ENCODE measurements at regions not wholly inside any gene's neighbourhood (a gene's known extent, or its start where the extent isn't known, plus 50 kb on each side); places are given as distances from the start of the nearest gene placed in this dataset.

DNA sequence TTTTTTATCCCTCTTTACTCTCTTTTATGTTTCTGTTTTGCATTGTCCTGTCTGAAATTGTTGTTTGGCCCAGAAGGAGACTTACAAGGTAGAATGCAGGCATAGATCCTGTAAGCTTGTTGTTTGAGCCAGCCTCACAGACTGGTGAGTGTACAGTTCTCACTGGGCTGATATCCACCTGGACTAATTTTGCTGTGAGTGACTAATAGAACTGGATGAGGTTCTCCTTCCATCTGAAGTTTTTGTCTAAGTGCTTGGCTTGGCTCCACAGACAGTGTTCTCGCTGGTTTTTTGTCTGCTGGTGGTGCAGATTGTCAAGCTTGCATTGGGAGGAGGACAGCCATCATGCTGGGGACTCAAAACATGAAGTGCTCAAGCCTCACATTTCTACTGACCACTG is 495.7 kb downstream of the TSN start:
- no peaks in the 10 kb centered on the region; the same call in 1 of the 2 replicates for H3K27me3 ChIP-seq (ENCODE audit: insufficient read depth, low read depth)
- no TSS peak for BruUV-seq (replicated peaks)
- CTCF ChIA-PET, result no interaction called here
- intact Hi-C loops (cut with micrococcal nuclease; ENCODE audit: unreplicated experiment), result no loop called here
- no peak for DNase-seq
- no peaks in the 10 kb centered on the region for H3K9me3 ChIP-seq (ENCODE audit: insufficient read depth, low read depth)
- H3K79me2 ChIP-seq (ENCODE audit: low read depth), result no peaks in the 10 kb centered on the region
- no peak overlapping the region for H3K4me3 ChIP-seq
- no peak overlapping the region for H2AFZ ChIP-seq
- H3K4me1 ChIP-seq (replicated peaks; ENCODE audit: insufficient read depth), result no peaks in the 10 kb centered on the region
- TF ChIP-seq CTCF (conservative IDR thresholded peaks at IDR 0.05), result no peak
- TF ChIP-seq EZH2 (IDR thresholded peaks at IDR 0.05; ENCODE audit: low read depth), result no peak
- H3K9me2 ChIP-seq (ENCODE audit: insufficient read depth), result no peaks in the 10 kb centered on the region
- no peak overlapping the region for H3K4me2 ChIP-seq
- no peaks in the 10 kb centered on the region for H3F3A ChIP-seq (ENCODE audit: insufficient read depth, low read depth)
- H3K36me3 ChIP-seq (ENCODE audit: low read depth), result no peaks in the 10 kb centered on the region
- H4K20me1 ChIP-seq (ENCODE audit: insufficient read depth), result no peaks in the 10 kb centered on the region
- POLR2A ChIA-PET (ENCODE audit: unreplicated experiment), result no interaction called here
- no peak overlapping the region for H3K27ac ChIP-seq

DNA sequence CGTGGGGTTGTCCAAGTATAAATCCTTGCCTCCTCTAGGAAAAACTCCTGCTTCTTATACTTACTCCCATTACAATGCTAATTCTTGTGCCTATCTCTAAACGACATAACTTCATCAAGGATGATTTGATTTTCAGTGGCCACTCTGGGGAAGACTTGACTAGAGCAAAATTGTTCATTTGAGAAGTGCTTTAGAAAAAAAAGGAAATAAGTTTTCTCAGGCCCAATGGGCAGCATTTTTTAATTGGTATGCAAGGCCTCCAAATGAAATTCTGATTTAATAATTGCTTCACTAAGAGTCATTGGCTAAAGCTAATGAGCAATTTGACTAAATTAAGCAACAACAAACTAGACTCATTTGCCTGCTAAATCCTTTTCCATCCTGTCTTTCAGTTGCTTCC is 496.1 kb downstream of the TSN start:
- Histone ChIP-seq H3K9me2 (ENCODE audit: insufficient read depth) (no peaks in the 10 kb centered on the region), H3K4me1 (replicated peaks; ENCODE audit: insufficient read depth) (no peaks in the 10 kb centered on the region), H3F3A (ENCODE audit: insufficient read depth, low read depth) (no peaks in the 10 kb centered on the region), H3K27ac (no peak overlapping the region), H2AFZ (no peak overlapping the region), H3K4me2 (no peak overlapping the region), H3K36me3 (ENCODE audit: low read depth) (no peaks in the 10 kb centered on the region), H3K27me3 (ENCODE audit: insufficient read depth, low read depth) (no peaks in the 10 kb centered on the region; the same call in 1 of the 2 replicates), H4K20me1 (ENCODE audit: insufficient read depth) (no peaks in the 10 kb centered on the region), H3K9me3 (ENCODE audit: insufficient read depth, low read depth) (no peaks in the 10 kb centered on the region), H3K4me3 (no peak overlapping the region), H3K79me2 (ENCODE audit: low read depth) (no peaks in the 10 kb centered on the region)
- ChIA-PET POLR2A (ENCODE audit: unreplicated experiment) (no interaction called here), CTCF (no interaction called here)
- intact Hi-C loops (cut with micrococcal nuclease; ENCODE audit: unreplicated experiment), result no loop called here
- BruUV-seq (replicated peaks), result no TSS peak
- TF ChIP-seq EZH2 (IDR thresholded peaks at IDR 0.05; ENCODE audit: low read depth) (no peak), CTCF (conservative IDR thresholded peaks at IDR 0.05) (no peak)
- DNase-seq, result no peak

DNA sequence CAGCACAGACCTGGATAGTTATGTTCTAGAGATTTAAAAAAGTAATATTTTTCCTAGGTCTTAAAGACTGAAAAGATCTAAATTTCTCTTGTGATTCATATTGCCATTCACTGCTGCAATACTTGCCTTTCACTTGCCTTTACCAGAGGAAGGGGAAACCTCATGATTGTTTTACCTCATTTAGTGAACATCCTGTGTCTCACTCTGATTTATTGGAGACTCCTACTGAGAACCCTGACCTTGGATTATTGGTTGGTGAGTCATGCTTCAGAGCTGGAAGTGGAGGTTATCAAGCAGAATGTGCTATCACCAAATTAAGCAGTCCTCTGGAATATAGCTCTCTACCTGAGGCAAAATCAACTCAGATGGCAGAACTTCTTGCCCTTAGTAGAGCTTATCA is 500.5 kb downstream of the TSN start:
- H3K4me2 ChIP-seq, result no peak overlapping the region
- H4K20me1 ChIP-seq (ENCODE audit: insufficient read depth), result no peaks in the 10 kb centered on the region
- CTCF ChIA-PET, result no interaction called here
- H3F3A ChIP-seq (ENCODE audit: insufficient read depth, low read depth), result no peaks in the 10 kb centered on the region
- DNase-seq, result no peak
- no peaks in the 10 kb centered on the region for H3K4me1 ChIP-seq (replicated peaks; ENCODE audit: insufficient read depth)
- no peaks in the 10 kb centered on the region for H3K27me3 ChIP-seq (ENCODE audit: insufficient read depth, low read depth)
- POLR2A ChIA-PET (ENCODE audit: unreplicated experiment), result no interaction called here
- TF ChIP-seq EZH2 (IDR thresholded peaks at IDR 0.05; ENCODE audit: low read depth), result no peak
- TF ChIP-seq CTCF (conservative IDR thresholded peaks at IDR 0.05), result no peak
- H3K79me2 ChIP-seq (ENCODE audit: low read depth), result no peaks in the 10 kb centered on the region
- no peaks in the 10 kb centered on the region for H3K9me2 ChIP-seq (ENCODE audit: insufficient read depth)
- H3K9me3 ChIP-seq (ENCODE audit: insufficient read depth, low read depth), result no peaks in the 10 kb centered on the region
- H3K36me3 ChIP-seq (ENCODE audit: low read depth), result no peaks in the 10 kb centered on the region
- no peak overlapping the region for H2AFZ ChIP-seq
- intact Hi-C loops (cut with micrococcal nuclease; ENCODE audit: unreplicated experiment), result no loop called here
- no peak overlapping the region for H3K27ac ChIP-seq
- BruUV-seq (replicated peaks), result no TSS peak
- H3K4me3 ChIP-seq, result no peak overlapping the region

Measured in PC-9 (cell line).